GM18873 (cell line): ENCODE measurements at regions not wholly inside any gene's neighbourhood (a gene's known extent, or its start where the extent isn't known, plus 50 kb on each side); places are given as distances from the start of the nearest gene placed in this dataset.

Experiments used
- ATAC-seq: cut with Tn5 transposase; IDR thresholded peaks from one replicate; pipeline ENCODE4 v1.9.1; 2021; ENCODE audit warnings: mild to moderate bottlenecking, moderate library complexity, moderate number of reproducible peaks; ENCODE audit not compliant: unreplicated experiment, low FRiP score

DNA sequence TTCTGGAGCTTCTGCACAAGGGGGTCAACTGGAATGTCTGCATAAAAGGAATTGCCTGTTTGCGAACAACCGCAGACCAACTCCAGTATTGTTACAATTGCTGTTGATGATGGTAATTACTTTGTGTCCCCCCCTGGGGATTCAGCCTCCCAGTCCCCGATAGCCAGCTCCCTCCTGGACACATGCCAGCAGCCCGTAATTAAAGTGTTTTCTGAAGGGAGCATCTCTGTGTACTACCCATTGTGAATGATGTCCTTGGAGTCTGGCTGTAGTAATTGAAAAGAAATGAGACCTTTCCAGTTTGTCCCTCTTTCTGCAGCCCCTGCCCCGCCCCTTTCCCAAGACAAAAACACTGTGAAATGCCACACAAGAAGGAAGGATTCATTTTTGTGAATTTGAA lies 377.1 kb upstream of the LCORL start:
- ATAC-seq, result no peak

GRCh38 chr4:18397681-18398390 lies 376.3 kb upstream of the LCORL start:
- ATAC-seq, result no peak

GRCh38 chr4:18394656-18395055 lies 373.1 kb upstream of the LCORL start:
- no peak for ATAC-seq

GRCh38 chr4:18391354-18391728 lies 369.8 kb upstream of the LCORL start:
- no peak for ATAC-seq

DNA sequence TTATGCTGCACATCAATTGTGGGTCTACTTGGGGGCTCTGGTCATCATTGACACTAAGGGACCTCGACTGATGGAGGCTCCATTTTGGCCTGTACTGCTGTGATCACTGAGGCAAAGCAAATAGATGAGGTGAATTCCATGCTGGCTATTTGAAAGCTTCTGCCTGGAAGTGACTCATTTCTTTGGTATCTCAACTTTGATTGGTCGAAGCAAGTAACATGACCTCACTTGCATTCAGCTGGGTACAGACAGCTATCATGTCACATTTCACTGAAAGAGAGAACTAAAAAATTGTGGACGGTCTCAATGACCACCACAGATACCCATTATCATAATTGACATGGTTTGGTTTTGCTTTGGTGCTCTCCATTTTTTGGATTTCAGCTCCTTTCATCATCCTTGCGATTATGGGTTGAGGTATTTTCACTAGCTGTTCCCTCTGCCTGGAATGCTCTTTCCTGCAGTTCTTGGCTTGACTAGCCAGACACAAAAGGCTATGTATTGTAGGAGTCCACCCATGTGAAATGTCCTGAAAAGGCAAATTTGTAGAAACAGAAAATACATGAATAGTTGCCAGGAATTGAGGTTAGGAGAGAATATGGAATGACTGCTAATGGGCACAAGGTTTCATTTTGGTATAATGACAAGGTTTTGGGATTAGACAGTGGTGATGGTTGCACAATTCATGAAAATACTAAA lies 369.2 kb upstream of the LCORL start:
- ATAC-seq, result no peak

DNA sequence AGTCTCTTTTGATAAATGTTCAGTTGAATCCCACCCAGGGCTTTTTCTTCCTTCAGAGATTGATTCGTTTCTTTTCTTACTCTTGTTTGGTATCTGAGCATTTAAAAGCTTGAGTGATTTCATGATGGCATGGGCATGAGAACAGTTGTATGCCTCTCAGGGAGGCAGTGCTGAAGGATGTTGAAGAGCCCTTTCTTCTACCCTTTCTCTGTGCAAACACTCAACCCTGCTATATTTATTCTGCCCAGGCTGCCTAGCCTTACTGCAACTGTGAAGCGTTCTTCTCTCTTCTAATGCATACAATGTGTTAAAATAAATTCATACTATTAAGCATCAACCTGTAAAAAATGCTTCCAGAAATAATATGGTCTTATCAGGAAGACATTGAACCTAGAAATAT lies 367.6 kb upstream of the LCORL start:
- ATAC-seq, result no peak

GRCh38 chr4:18388039-18388438 lies 366.5 kb upstream of the LCORL start:
- ATAC-seq, result no peak

- no peak for ATAC-seq
Measured at GRCh38 chr4:18381186-18381585, 359.6 kb upstream of the LCORL start.

- ATAC-seq, result no peak
Measured at GRCh38 chr4:18369561-18369960, 348.0 kb upstream of the LCORL start.

- peak; percentile 88 for ATAC-seq
Measured at GRCh38 chr4:18366892-18367291, 345.3 kb upstream of the LCORL start.

- ATAC-seq, result no peak
Measured at GRCh38 chr4:18366136-18366535, 344.6 kb upstream of the LCORL start.

- no peak for ATAC-seq
Measured at GRCh38 chr4:18343581-18343980, 322.0 kb upstream of the LCORL start.

DNA sequence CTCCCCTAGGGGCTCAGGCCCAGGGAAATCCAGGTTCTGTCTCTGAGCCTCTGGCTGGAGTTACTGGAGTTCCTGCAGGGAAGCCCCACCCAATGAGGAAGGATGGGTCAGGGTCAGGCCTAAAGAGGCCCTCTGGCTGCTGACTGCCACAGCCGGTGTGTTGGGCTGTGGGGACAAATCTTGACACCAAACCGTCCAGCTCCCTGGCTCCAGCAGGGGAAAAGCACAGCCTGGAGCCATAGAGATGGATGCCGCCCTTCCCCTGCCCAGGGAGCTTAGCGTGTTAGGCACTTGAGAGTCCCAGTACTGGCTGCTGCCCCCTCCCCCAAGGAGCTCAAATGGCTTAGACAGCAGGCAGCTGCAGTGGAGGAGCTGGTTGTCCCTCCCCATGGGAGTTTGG lies 321.3 kb upstream of the LCORL start:
- ATAC-seq, result no peak

GRCh38 chr4:18321956-18322530 lies 300.5 kb upstream of the LCORL start:
- ATAC-seq, result no peak

DNA sequence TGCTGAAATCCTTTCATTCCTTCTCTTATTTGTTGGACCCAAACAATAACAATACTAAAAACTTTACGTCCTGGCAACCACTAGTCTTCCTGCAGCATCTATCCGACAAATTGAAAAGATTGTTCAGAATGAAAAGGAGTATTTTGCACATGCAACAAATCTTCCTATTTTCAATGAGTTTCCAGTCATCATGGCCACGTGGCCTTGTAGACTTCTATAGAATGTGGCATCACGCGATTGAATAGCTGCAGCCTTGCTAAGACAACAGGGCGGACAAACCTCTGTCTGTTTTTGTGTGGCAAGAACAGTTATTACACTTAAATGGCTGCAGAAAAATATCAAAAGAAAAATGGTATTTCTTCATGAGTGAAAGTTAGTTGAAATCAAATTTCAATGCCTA lies 297.9 kb upstream of the LCORL start:
- no peak for ATAC-seq

- ATAC-seq, result no peak
Measured at GRCh38 chr4:18318682-18319388, 297.3 kb upstream of the LCORL start.

DNA sequence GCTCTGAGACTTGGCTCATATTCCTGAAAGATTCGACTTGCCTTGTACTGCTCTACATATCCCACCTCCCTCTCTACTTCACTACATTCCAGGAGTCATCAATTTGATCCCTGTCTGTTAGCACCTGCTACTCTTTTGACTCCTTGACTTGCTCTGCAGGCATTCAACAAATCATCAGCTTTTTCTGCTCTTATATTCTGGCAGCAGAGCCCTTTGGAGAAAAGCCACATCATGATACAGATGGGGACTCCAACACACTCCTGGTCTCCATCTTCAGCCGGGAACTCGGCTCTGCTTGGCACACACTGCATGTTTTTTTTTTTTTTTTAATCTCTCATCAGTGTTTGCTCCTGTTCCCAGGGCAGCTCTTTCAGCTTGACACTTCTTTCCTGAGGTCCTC lies 293.2 kb upstream of the LCORL start:
- no peak for ATAC-seq

GRCh38 chr4:18297684-18298083 lies 276.1 kb upstream of the LCORL start:
- no peak for ATAC-seq

GRCh38 chr4:18296411-18296810 lies 274.9 kb upstream of the LCORL start:
- ATAC-seq, result no peak

DNA sequence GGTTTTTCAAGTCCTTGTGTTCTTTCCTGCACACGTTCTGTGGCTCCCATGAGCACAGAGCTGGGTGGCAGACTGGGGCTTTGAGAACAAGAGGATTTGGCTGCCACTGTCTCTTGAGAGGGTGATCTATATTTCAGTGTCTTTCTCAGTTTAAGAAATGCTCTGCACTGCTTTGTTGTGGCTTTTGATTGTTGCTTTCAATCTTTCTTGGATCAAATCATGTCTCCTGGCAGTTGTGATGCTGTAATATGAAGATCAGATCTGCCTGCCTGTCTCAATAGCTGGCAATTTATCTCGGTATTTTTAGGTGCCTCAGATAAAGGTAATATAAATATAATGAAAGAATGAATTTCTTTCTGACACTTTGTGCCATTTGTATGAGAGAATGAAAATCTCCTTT lies 273.3 kb upstream of the LCORL start:
- ATAC-seq, result no peak

DNA sequence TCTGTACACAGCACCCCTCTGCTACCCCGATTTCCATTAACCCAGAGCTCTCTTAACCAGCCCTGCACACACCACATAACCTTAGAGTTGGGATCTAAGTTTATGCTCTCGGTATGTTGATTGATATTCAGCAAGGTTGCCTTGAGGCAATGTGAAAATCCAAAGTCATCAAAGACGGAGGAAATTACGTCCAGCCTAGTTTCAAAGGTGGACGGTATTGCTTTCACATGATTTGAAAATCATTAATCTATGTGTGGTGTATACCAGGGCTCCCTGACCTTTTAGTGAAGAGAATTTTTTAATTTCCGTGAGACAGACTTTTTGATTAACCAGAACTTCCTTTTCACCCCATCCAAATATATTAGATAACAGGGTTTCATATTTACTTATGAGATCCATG lies 272.5 kb upstream of the LCORL start:
- no peak for ATAC-seq
